ENCODE measurements at regions not wholly inside any gene's neighbourhood (a gene's known extent, or its start where the extent isn't known, plus 50 kb on each side); places are given as distances from the start of the nearest gene placed in this dataset.

- DNase-seq (ENCODE audit: low spot score): no peak
- WGBS (ENCODE audit: low lambda C conversion rate): 5% methylated on average over 2 of the region's 2 CpGs
- Histone ChIP-seq H3K4me3 (replicated peaks in 1 of 3; ENCODE audit: insufficient read depth in 1 of 3, low read depth in 2 of 3, low read length in 3 of 3) (no peak overlapping the region), H4K20me1 (ENCODE audit: insufficient read depth, low read length) (no peaks in the 10 kb centered on the region), H3K79me2 (ENCODE audit: insufficient read depth, low read length) (no peaks in the 10 kb centered on the region), H2AFZ (ENCODE audit: low read length) (no peak overlapping the region), H3K36me3 (replicated peaks in 1 of 2; ENCODE audit: control insufficient read depth in 1 of 2, insufficient read depth in 2 of 2, low read length in 2 of 2) (no peaks in the 10 kb centered on the region), H3K27ac (ENCODE audit: extremely low read length, insufficient read depth, low read length) (no peak overlapping the region), H3K27me3 (ENCODE audit: control insufficient read depth in 1 of 2, insufficient read depth in 2 of 2, low read length in 2 of 2) (no peaks in the 10 kb centered on the region), H3K4me2 (ENCODE audit: low read depth, low read length) (no peak overlapping the region), H3K9me3 (ENCODE audit: low read length) (no peaks in the 10 kb centered on the region), H3K9ac (ENCODE audit: insufficient read depth, low read depth, low read length) (no peak overlapping the region), H3K4me1 (ENCODE audit: insufficient read depth, low read length) (no peaks in the 10 kb centered on the region)
- ChIA-PET POLR2A (no interaction called here), CTCF (ENCODE audit: low intra/inter-chr PET ratio, low total read pairs) (no interaction called here)
- intact Hi-C loops (cut with micrococcal nuclease; ENCODE audit: unreplicated experiment) (no loop called here), in situ Hi-C loops (cut with HindIII; ENCODE audit: extremely low pct_ligation_motif_present, low pct_unique_long_range_greater_than_20kb) (no loop called here)
- FAIRE-seq: no peak
- ATAC-seq: no peak
- no peak for TF ChIP-seq TBP (CRISPR knock-in tag; IDR thresholded peaks at IDR 0.05)
- TF ChIP-seq ZNF317 (CRISPR knock-in tag; IDR thresholded peaks at IDR 0.05): no peak
- no peak for TF ChIP-seq XRCC5 (optimal IDR thresholded peaks at IDR 0.05; ENCODE audit: low read length)
- BruUV-seq (replicated peaks): no TSS peak
These were observed 1123.4 kb upstream of the LRRTM3 start for GRCh38 chr10:65802391-65802790.

GRCh38 chr10:65805511-65805910 is 1120.3 kb upstream of the LRRTM3 start:
- H3K27ac ChIP-seq (ENCODE audit: extremely low read length, insufficient read depth, low read length): no peak overlapping the region
- no peak overlapping the region for H2AFZ ChIP-seq (ENCODE audit: low read length)
- no peaks in the 10 kb centered on the region for H3K79me2 ChIP-seq (ENCODE audit: insufficient read depth, low read length)
- no peak overlapping the region for H3K9ac ChIP-seq (ENCODE audit: insufficient read depth, low read depth, low read length)
- DNase-seq (ENCODE audit: low spot score): no peak
- in situ Hi-C loops (cut with HindIII; ENCODE audit: extremely low pct_ligation_motif_present, low pct_unique_long_range_greater_than_20kb): no loop called here
- BruUV-seq (replicated peaks): no TSS peak
- ATAC-seq: no peak
- H3K9me3 ChIP-seq (ENCODE audit: low read length): no peaks in the 10 kb centered on the region
- H4K20me1 ChIP-seq (ENCODE audit: insufficient read depth, low read length): no peaks in the 10 kb centered on the region
- ChIA-PET CTCF (ENCODE audit: low intra/inter-chr PET ratio, low total read pairs) (no interaction called here), POLR2A (no interaction called here)
- H3K4me3 ChIP-seq (replicated peaks in 1 of 3; ENCODE audit: insufficient read depth in 1 of 3, low read depth in 2 of 3, low read length in 3 of 3): no peak overlapping the region
- H3K27me3 ChIP-seq (ENCODE audit: control insufficient read depth in 1 of 2, insufficient read depth in 2 of 2, low read length in 2 of 2): no peaks in the 10 kb centered on the region
- no peak overlapping the region for H3K4me2 ChIP-seq (ENCODE audit: low read depth, low read length)
- intact Hi-C loops (cut with micrococcal nuclease; ENCODE audit: unreplicated experiment): no loop called here
- no peak for TF ChIP-seq ZNF597 (CRISPR knock-in tag; IDR thresholded peaks at IDR 0.05)
- TF ChIP-seq GLI4 (CRISPR knock-in tag; IDR thresholded peaks at IDR 0.05; ENCODE audit: borderline replicate concordance): no peak
- TF ChIP-seq ZBTB14 (CRISPR knock-in tag; IDR thresholded peaks at IDR 0.05): no peak
- TF ChIP-seq THYN1 (CRISPR knock-in tag; IDR thresholded peaks at IDR 0.05; ENCODE audit: borderline replicate concordance, low read depth): no peak
- TF ChIP-seq KLF12 (CRISPR knock-in tag; IDR thresholded peaks at IDR 0.05; ENCODE audit: borderline replicate concordance): no peak
- no peak for TF ChIP-seq ARID5B (CRISPR knock-in tag; IDR thresholded peaks at IDR 0.05)
- WGBS (ENCODE audit: low lambda C conversion rate): 3% methylated on average over 1 of the region's 1 CpG
- no peaks in the 10 kb centered on the region for H3K36me3 ChIP-seq (replicated peaks in 1 of 2; ENCODE audit: control insufficient read depth in 1 of 2, insufficient read depth in 2 of 2, low read length in 2 of 2)
- no peaks in the 10 kb centered on the region for H3K4me1 ChIP-seq (ENCODE audit: insufficient read depth, low read length)
- no peak for FAIRE-seq

Data from HepG2 (cell line).